Liver (tissue), 3 donors: ENCODE measurements at regions not wholly inside any gene's neighbourhood (a gene's known extent, or its start where the extent isn't known, plus 50 kb on each side); places are given as distances from the start of the nearest gene placed in this dataset.

Experiments used
- ATF3 ChIP-seq: IDR thresholded peaks from 2 replicates; pipeline ENCODE4 v1.6.1; 2016; ENCODE audit warnings: antibody characterized with exemption
- EGR1 ChIP-seq, 2 donors: IDR thresholded peaks; 2 replicates each; pipeline ENCODE4 v1.6.1; 2016 to 2018; ENCODE audit warnings: antibody characterized with exemption in 2 of 2, low read depth in 2 of 2
- FOXA1 ChIP-seq: IDR thresholded peaks from 2 replicates; pipeline ENCODE4 v1.6.1; 2016; ENCODE audit warnings: antibody characterized with exemption
- HNF4A ChIP-seq, 2 donors: conservative IDR thresholded peaks; 2 replicates each; pipeline ENCODE4 v1.6.1; 2016; ENCODE audit warnings: antibody characterized with exemption in 2 of 2, mild to moderate bottlenecking in 2 of 2
- JUND ChIP-seq, 2 donors: IDR thresholded peaks; 2 replicates each; pipeline ENCODE4 v1.6.1; 2016; ENCODE audit warnings: antibody characterized with exemption in 2 of 2
- RAD21 ChIP-seq, 2 donors: IDR thresholded peaks; 2 replicates each; pipeline ENCODE4 v1.6.1; 2016; ENCODE audit warnings: antibody characterized with exemption in 2 of 2, mild to moderate bottlenecking in 2 of 2
- RXRA ChIP-seq, 2 donors: IDR thresholded peaks; 2 replicates each; pipeline ENCODE4 v1.6.1; 2017 to 2018; ENCODE audit warnings: antibody characterized with exemption in 2 of 2, mild to moderate bottlenecking in 1 of 2
- SP1 ChIP-seq: IDR thresholded peaks from 2 replicates; pipeline ENCODE4 v1.6.1; 2018; ENCODE audit warnings: antibody characterized with exemption, mild to moderate bottlenecking
- TAF1 ChIP-seq: conservative IDR thresholded peaks from 2 replicates; pipeline ENCODE4 v1.6.1; 2016; ENCODE audit warnings: antibody characterized with exemption, mild to moderate bottlenecking
- YY1 ChIP-seq: IDR thresholded peaks from 2 replicates; pipeline ENCODE4 v1.6.1; 2016; ENCODE audit warnings: antibody characterized with exemption, mild to moderate bottlenecking
- TF ChIP-seq, protein P1 (sequence below): fragments of 150-350 bp; IDR thresholded peaks from 2 replicates; pipeline ENCODE4 v1.5.1; 2017; ENCODE audit warnings: improper control_type of control experiment, low read depth, low read length; ENCODE audit not compliant: missing input control
- TF ChIP-seq, protein P2 (sequence below): IDR thresholded peaks from 2 replicates; pipeline ENCODE4 v1.6.1; 2016; ENCODE audit warnings: antibody characterized with exemption
- donor health status: healthy.
- donor health status: healthy.

GRCh38 chr12:95416111-95416636, 57.8 kb upstream of the METAP2 start:
- TF ChIP-seq, protein P1, sequence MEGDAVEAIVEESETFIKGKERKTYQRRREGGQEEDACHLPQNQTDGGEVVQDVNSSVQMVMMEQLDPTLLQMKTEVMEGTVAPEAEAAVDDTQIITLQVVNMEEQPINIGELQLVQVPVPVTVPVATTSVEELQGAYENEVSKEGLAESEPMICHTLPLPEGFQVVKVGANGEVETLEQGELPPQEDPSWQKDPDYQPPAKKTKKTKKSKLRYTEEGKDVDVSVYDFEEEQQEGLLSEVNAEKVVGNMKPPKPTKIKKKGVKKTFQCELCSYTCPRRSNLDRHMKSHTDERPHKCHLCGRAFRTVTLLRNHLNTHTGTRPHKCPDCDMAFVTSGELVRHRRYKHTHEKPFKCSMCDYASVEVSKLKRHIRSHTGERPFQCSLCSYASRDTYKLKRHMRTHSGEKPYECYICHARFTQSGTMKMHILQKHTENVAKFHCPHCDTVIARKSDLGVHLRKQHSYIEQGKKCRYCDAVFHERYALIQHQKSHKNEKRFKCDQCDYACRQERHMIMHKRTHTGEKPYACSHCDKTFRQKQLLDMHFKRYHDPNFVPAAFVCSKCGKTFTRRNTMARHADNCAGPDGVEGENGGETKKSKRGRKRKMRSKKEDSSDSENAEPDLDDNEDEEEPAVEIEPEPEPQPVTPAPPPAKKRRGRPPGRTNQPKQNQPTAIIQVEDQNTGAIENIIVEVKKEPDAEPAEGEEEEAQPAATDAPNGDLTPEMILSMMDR = no peak
- no peak for TF ChIP-seq JUND (IDR thresholded peaks at IDR 0.05)
- no peak for TF ChIP-seq EGR1 (IDR thresholded peaks at IDR 0.05; ENCODE audit: low read depth in 2 of 2)
- TF ChIP-seq HNF4A (conservative IDR thresholded peaks at IDR 0.05) = no peak
- TF ChIP-seq, protein P2, sequence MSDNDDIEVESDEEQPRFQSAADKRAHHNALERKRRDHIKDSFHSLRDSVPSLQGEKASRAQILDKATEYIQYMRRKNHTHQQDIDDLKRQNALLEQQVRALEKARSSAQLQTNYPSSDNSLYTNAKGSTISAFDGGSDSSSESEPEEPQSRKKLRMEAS = no peak
- TF ChIP-seq RAD21 (IDR thresholded peaks at IDR 0.05) = no peak
- no peak for TF ChIP-seq ATF3
- TF ChIP-seq FOXA1 = no peak
- no peak for TF ChIP-seq YY1
- no peak for TF ChIP-seq RXRA (IDR thresholded peaks at IDR 0.05)
- TF ChIP-seq TAF1 = no peak
- TF ChIP-seq SP1 = no peak
